ENCODE measurements at regions not wholly inside any gene's neighbourhood (a gene's known extent, or its start where the extent isn't known, plus 50 kb on each side); places are given as distances from the start of the nearest gene placed in this dataset.
"Not testable (repeated sequence)": the region's sequence is repeated elsewhere in the genome, so short reads cannot be mapped to it uniquely, and the experiment has no call there.

GRCh38 chr1:166579557-166580501 lies 259.4 kb upstream of the POGK start:
- H3K9me3 Mint-ChIP-seq, result no peaks in the 10 kb centered on the region
- no peaks in the 10 kb centered on the region for H3K4me1 Mint-ChIP-seq (ENCODE audit: low read depth)
- no peaks in the 10 kb centered on the region for H3K27me3 Mint-ChIP-seq (ENCODE audit: low read depth)
- intact Hi-C loops (cut with micrococcal nuclease), result no loop called here
- no peak for DNase-seq (ENCODE audit: low spot score)
- H3K4me3 Mint-ChIP-seq (ENCODE audit: low read depth), result no peak overlapping the region
- H3K36me3 Mint-ChIP-seq (ENCODE audit: low read depth), result no peaks in the 10 kb centered on the region
- H3K27ac Mint-ChIP-seq, result no peak overlapping the region

- no peaks in the 10 kb centered on the region for H3K27me3 Mint-ChIP-seq (ENCODE audit: low read depth)
- H3K4me3 Mint-ChIP-seq (ENCODE audit: low read depth), result no peak overlapping the region
- H3K27ac Mint-ChIP-seq, result no peak overlapping the region
- H3K36me3 Mint-ChIP-seq (ENCODE audit: low read depth), result no peaks in the 10 kb centered on the region
- intact Hi-C loops (cut with micrococcal nuclease), result no loop called here
- no peaks in the 10 kb centered on the region for H3K9me3 Mint-ChIP-seq
- no peak for DNase-seq (ENCODE audit: low spot score)
- no peaks in the 10 kb centered on the region for H3K4me1 Mint-ChIP-seq (ENCODE audit: low read depth)
Observed at GRCh38 chr1:166588741-166589140, 250.5 kb upstream of the POGK start.

- DNase-seq (ENCODE audit: low spot score), result no peak
- H3K9me3 Mint-ChIP-seq, result no peaks in the 10 kb centered on the region
- intact Hi-C loops (cut with micrococcal nuclease), result no loop called here
- no peaks in the 10 kb centered on the region for H3K27me3 Mint-ChIP-seq (ENCODE audit: low read depth)
- H3K4me1 Mint-ChIP-seq (ENCODE audit: low read depth), result no peaks in the 10 kb centered on the region
- no peaks in the 10 kb centered on the region for H3K36me3 Mint-ChIP-seq (ENCODE audit: low read depth)
- no peak overlapping the region for H3K27ac Mint-ChIP-seq
- no peak overlapping the region for H3K4me3 Mint-ChIP-seq (ENCODE audit: low read depth)
Observed at GRCh38 chr1:166590161-166590560, 249.1 kb upstream of the POGK start.

- intact Hi-C loops (cut with micrococcal nuclease), result no loop called here
- no peaks in the 10 kb centered on the region for H3K36me3 Mint-ChIP-seq (ENCODE audit: low read depth)
- H3K27me3 Mint-ChIP-seq (ENCODE audit: low read depth), result no peaks in the 10 kb centered on the region
- H3K9me3 Mint-ChIP-seq, result no peaks in the 10 kb centered on the region
- no peak overlapping the region for H3K27ac Mint-ChIP-seq
- no peak overlapping the region for H3K4me3 Mint-ChIP-seq (ENCODE audit: low read depth)
- no peaks in the 10 kb centered on the region for H3K4me1 Mint-ChIP-seq (ENCODE audit: low read depth)
- DNase-seq (ENCODE audit: low spot score), result no peak
Observed at GRCh38 chr1:166594646-166595045, 244.6 kb upstream of the POGK start.

GRCh38 chr1:166597516-166597915 lies 241.8 kb upstream of the POGK start:
- Mint-ChIP-seq H3K4me1 (ENCODE audit: low read depth) (no peaks in the 10 kb centered on the region), H3K4me3 (ENCODE audit: low read depth) (no peak overlapping the region), H3K9me3 (no peaks in the 10 kb centered on the region), H3K27me3 (ENCODE audit: low read depth) (no peaks in the 10 kb centered on the region), H3K36me3 (ENCODE audit: low read depth) (no peaks in the 10 kb centered on the region), H3K27ac (no peak overlapping the region)
- DNase-seq (ENCODE audit: low spot score), result no peak
- intact Hi-C loops (cut with micrococcal nuclease), result no loop called here

GRCh38 chr1:166600574-166600973 lies 238.7 kb upstream of the POGK start:
- H3K36me3 Mint-ChIP-seq (ENCODE audit: low read depth), result no peaks in the 10 kb centered on the region
- no peaks in the 10 kb centered on the region for H3K4me1 Mint-ChIP-seq (ENCODE audit: low read depth)
- DNase-seq (ENCODE audit: low spot score), result no peak
- H3K9me3 Mint-ChIP-seq, result no peaks in the 10 kb centered on the region
- no peaks in the 10 kb centered on the region for H3K27me3 Mint-ChIP-seq (ENCODE audit: low read depth)
- H3K27ac Mint-ChIP-seq, result no peak overlapping the region
- H3K4me3 Mint-ChIP-seq (ENCODE audit: low read depth), result no peak overlapping the region
- intact Hi-C loops (cut with micrococcal nuclease), result no loop called here

- Mint-ChIP-seq H3K27ac (no peak overlapping the region), H3K4me1 (ENCODE audit: low read depth) (no peaks in the 10 kb centered on the region)
- DNase-seq (ENCODE audit: low spot score), result no peak
Observed at GRCh38 chr1:166601650-166602278, 237.5 kb upstream of the POGK start.

GRCh38 chr1:166602801-166603200 lies 236.5 kb upstream of the POGK start:
- not testable (repeated sequence) for H3K36me3 Mint-ChIP-seq (ENCODE audit: low read depth); H3K4me1 Mint-ChIP-seq (ENCODE audit: low read depth); H3K27ac Mint-ChIP-seq

More at GRCh38 chr1:166601650-166602278, 237.5 kb upstream of the POGK start:
- no peaks in the 10 kb centered on the region for H3K36me3 Mint-ChIP-seq (ENCODE audit: low read depth)
- no peak overlapping the region for H3K4me3 Mint-ChIP-seq (ENCODE audit: low read depth)
- intact Hi-C loops (cut with micrococcal nuclease), result no loop called here
- no peaks in the 10 kb centered on the region for H3K27me3 Mint-ChIP-seq (ENCODE audit: low read depth)
- H3K9me3 Mint-ChIP-seq, result no peaks in the 10 kb centered on the region

GRCh38 chr1:166603296-166603695 lies 236.0 kb upstream of the POGK start:
- Mint-ChIP-seq H3K9me3 (no peaks in the 10 kb centered on the region), H3K27me3 (ENCODE audit: low read depth) (no peaks in the 10 kb centered on the region), H3K27ac (no peak overlapping the region), H3K36me3 (ENCODE audit: low read depth) (no peaks in the 10 kb centered on the region), H3K4me1 (ENCODE audit: low read depth) (no peaks in the 10 kb centered on the region), H3K4me3 (ENCODE audit: low read depth) (no peak overlapping the region)
- intact Hi-C loops (cut with micrococcal nuclease), result no loop called here
- DNase-seq (ENCODE audit: low spot score), result no peak

More at GRCh38 chr1:166602801-166603200, 236.5 kb upstream of the POGK start:
- H3K4me3 Mint-ChIP-seq (ENCODE audit: low read depth); intact Hi-C loops (cut with micrococcal nuclease); DNase-seq (ENCODE audit: low spot score); H3K9me3 Mint-ChIP-seq; H3K27me3 Mint-ChIP-seq (ENCODE audit: low read depth): not testable (repeated sequence)

- no peak overlapping the region for H3K27ac Mint-ChIP-seq
- no peaks in the 10 kb centered on the region for H3K4me1 Mint-ChIP-seq (ENCODE audit: low read depth)
- H3K9me3 Mint-ChIP-seq, result no peaks in the 10 kb centered on the region
- DNase-seq (ENCODE audit: low spot score), result no peak
- no peaks in the 10 kb centered on the region for H3K36me3 Mint-ChIP-seq (ENCODE audit: low read depth)
- intact Hi-C loops (cut with micrococcal nuclease), result no loop called here
- no peak overlapping the region for H3K4me3 Mint-ChIP-seq (ENCODE audit: low read depth)
- no peaks in the 10 kb centered on the region for H3K27me3 Mint-ChIP-seq (ENCODE audit: low read depth)
Observed at GRCh38 chr1:166605137-166605536, 234.1 kb upstream of the POGK start.

- Mint-ChIP-seq H3K4me1 (ENCODE audit: low read depth) (no peaks in the 10 kb centered on the region), H3K4me3 (ENCODE audit: low read depth) (no peak overlapping the region), H3K9me3 (no peaks in the 10 kb centered on the region), H3K27me3 (ENCODE audit: low read depth) (no peaks in the 10 kb centered on the region), H3K36me3 (ENCODE audit: low read depth) (no peaks in the 10 kb centered on the region), H3K27ac (no peak overlapping the region)
- intact Hi-C loops (cut with micrococcal nuclease), result no loop called here
- DNase-seq (ENCODE audit: low spot score), result no peak
Observed at GRCh38 chr1:166612886-166613285, 226.4 kb upstream of the POGK start.

GRCh38 chr1:166616206-166616605 lies 223.1 kb upstream of the POGK start:
- H3K4me3 Mint-ChIP-seq (ENCODE audit: low read depth), result no peak overlapping the region
- no peak overlapping the region for H3K27ac Mint-ChIP-seq
- intact Hi-C loops (cut with micrococcal nuclease), result no loop called here
- no peaks in the 10 kb centered on the region for H3K36me3 Mint-ChIP-seq (ENCODE audit: low read depth)
- DNase-seq (ENCODE audit: low spot score), result no peak
- no peaks in the 10 kb centered on the region for H3K4me1 Mint-ChIP-seq (ENCODE audit: low read depth)
- no peaks in the 10 kb centered on the region for H3K27me3 Mint-ChIP-seq (ENCODE audit: low read depth)
- no peaks in the 10 kb centered on the region for H3K9me3 Mint-ChIP-seq

GRCh38 chr1:166626711-166627110 lies 212.6 kb upstream of the POGK start:
- Mint-ChIP-seq H3K4me1 (ENCODE audit: low read depth) (no peaks in the 10 kb centered on the region), H3K4me3 (ENCODE audit: low read depth) (no peak overlapping the region), H3K27ac (no peak overlapping the region), H3K27me3 (ENCODE audit: low read depth) (no peaks in the 10 kb centered on the region), H3K36me3 (ENCODE audit: low read depth) (no peaks in the 10 kb centered on the region), H3K9me3 (no peaks in the 10 kb centered on the region)
- intact Hi-C loops (cut with micrococcal nuclease), result no loop called here
- no peak for DNase-seq (ENCODE audit: low spot score)

All from activated T-helper 2 cell treated with anti-CD3 and anti-CD28 coated beads, Interferon-gamma antibody, Interleukin-2, Interleukin-4, amounts not matched to agents 10 μg/mL and 5 μg/mL and 100 μg/mL, durations not matched to agents 14 hours and 24 hours and 36 hours (primary cell).